GM13977 (cell line): ENCODE measurements at regions not wholly inside any gene's neighbourhood (a gene's known extent, or its start where the extent isn't known, plus 50 kb on each side); places are given as distances from the start of the nearest gene placed in this dataset.

Experiments
- DNase-seq: peaks from one replicate; pipeline ENCODE4 v3.0.0; 2012; ENCODE audit warnings: low spot score
- in situ Hi-C: fragments of 300-500 bp; cut with MboI; formaldehyde crosslinking; loops from one replicate; pipeline ENCODE4 v1.12.0; 2022; ENCODE audit warnings: low sequenced_read_pairs, low pct_unique_long_range_greater_than_20kb, mixed read lengths, inconsistent platforms; ENCODE audit not compliant: unreplicated experiment
- TF ChIP-seq, protein P1 (sequence below): IDR thresholded peaks from 2 replicates; pipeline ENCODE4 v1.5.1; 2012; ENCODE audit warnings: mild to moderate bottlenecking, control low read depth; ENCODE audit not compliant: insufficient read depth; ENCODE audit errors: extremely low read depth, missing control alignments

DNA sequence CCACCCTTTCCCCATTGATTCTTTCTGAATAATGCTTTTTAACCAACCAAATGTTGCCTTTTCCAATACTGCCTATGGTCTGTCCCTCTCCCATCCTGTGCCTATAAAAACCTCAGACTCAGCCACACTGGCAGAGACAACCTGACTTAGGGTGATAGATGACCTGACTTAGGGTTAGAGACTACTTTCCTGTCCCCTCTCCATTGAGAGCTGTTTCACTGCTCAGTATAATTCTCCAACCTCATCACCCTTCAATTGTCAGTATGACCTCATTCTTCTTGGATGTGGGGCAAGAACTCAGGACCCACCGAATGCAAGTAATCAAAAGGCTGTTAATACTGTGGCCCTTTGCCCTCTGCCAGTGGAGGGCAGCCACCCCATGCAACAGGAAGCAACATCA, 182.3 kb upstream of the STK17B start:
- no peak for DNase-seq
- TF ChIP-seq, protein P1, sequence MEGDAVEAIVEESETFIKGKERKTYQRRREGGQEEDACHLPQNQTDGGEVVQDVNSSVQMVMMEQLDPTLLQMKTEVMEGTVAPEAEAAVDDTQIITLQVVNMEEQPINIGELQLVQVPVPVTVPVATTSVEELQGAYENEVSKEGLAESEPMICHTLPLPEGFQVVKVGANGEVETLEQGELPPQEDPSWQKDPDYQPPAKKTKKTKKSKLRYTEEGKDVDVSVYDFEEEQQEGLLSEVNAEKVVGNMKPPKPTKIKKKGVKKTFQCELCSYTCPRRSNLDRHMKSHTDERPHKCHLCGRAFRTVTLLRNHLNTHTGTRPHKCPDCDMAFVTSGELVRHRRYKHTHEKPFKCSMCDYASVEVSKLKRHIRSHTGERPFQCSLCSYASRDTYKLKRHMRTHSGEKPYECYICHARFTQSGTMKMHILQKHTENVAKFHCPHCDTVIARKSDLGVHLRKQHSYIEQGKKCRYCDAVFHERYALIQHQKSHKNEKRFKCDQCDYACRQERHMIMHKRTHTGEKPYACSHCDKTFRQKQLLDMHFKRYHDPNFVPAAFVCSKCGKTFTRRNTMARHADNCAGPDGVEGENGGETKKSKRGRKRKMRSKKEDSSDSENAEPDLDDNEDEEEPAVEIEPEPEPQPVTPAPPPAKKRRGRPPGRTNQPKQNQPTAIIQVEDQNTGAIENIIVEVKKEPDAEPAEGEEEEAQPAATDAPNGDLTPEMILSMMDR: no peak
- in situ Hi-C loops: no loop called here

DNA sequence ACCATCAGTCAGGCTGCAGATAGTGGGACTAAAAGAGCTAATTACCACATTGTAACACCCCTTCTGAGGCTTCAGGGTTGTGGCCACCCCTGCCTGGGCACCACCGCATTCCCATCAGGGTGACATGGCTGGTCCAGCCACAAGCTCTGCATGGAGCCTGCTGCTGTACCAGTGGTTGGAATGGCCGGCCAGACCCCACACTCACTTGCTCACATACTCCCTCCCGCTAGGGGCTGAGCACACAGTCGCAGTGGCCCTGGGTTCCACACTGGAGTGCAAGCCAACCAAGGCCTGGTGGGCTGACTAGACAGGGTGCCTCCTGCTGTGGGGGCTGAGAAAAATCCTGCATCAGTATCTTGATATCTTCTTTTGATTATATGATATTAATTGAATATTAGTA, 182.8 kb upstream of the STK17B start:
- TF ChIP-seq, protein P1: no peak
- no peak for DNase-seq
- in situ Hi-C loops: no loop called here

DNA sequence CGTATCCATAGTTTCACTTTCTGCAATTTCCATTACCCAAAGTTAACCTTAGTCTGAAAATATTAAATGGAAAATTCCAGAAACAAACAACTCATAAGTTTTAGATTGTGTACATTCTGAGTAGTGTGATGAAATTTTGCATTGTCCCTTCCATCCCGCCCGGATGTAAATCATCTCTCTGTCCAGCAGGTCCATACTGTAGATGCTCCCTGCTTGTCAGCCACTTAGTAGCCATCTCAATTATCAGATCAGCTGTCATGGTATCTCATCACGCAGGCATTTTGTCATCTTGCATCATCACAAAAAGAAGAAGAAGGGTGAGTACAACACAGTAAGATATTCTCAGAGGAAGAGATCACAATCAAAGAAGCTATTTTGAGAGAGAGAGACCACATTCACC, 185.0 kb upstream of the STK17B start:
- DNase-seq: no peak
- in situ Hi-C loops: no loop called here
- TF ChIP-seq, protein P1: no peak

DNA sequence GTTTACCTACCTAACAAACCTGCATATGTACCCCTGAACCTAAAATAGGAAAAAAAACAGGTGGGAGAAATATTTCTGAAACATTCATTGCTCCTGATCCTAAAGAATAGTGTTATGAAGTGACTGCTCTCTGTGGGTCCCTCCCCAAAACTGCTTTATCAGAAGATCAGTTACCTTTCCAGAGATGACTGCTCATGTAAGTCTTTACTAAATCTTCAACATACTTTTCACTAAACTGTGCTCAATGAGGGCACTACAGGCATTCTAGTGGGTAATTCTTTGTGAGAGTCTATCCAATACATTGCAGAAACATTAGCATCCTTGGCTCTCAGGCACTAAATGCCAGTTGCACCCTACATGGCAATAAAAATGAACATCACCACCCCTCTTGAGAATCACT, 189.3 kb upstream of the STK17B start:
- DNase-seq: no peak
- in situ Hi-C loops: no loop called here
- TF ChIP-seq, protein P1: no peak

DNA sequence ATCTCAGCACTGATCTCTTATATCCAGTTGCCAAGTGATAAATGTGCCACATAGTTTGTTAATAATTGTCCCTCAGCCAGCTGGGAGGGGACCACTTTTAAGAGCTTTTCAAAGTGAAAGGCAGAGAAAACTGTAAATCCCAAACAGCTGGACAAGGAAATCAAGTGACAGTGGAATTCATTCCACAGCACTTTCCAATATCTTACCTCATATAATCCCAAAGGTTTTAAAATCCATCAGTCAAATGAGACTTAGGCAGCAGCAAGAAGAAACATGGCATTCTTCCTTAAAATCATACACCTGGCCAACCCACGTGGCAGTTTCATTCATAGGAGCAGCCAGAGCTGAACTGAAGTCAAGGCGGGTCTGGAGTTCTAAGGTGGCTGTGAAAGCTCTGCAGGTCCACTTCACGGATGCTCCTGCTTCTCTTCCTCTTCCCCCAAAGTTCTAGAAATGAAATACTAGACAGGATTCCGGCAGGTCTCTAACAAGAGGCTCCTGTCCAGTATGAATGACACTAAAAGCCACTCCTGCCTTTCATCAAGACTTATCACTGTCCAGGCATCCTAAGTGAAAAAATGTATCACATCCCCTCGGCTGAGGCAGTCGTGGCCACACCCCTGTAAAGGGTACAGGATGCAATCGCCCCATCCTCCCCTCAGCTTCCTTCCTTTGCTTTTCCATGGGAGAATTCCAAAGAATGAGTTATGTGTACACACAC, 190.4 kb upstream of the STK17B start:
- no peak for DNase-seq
- TF ChIP-seq, protein P1: no peak
- in situ Hi-C loops: no loop called here

DNA sequence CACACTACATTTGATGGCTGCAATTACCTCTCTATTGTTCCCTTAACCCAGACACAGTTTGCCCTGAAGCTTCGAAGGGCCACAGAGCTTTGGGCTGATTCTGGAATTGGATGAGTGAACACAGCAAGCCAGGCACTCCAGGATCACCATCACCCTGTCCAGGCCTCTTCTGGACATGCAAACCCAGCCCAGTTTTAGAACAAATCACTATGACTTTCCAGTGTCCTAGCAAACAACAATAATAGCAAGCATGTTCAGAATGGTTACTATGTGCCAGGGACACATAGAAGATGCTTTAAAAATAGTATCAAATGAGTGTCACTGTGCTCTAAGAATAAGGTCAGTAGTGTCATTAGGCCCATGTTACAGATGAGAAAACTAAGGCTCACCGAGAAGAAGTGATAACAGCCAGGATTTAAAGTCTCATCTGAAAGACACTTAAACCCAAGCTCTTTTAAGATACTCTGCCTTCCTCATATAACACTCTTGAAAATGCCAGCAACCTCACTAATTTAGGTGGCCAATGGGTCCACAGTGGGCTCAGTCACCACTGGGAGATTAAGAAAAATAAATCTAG, 191.7 kb upstream of the STK17B start:
- no peak for DNase-seq
- in situ Hi-C loops: no loop called here

More for the DNA sequence above, 191.7 kb upstream of the STK17B start:
- TF ChIP-seq, protein P1: no peak
